Ishikawa (cell line): ENCODE measurements at regions not wholly inside any gene's neighbourhood (a gene's known extent, or its start where the extent isn't known, plus 50 kb on each side); places are given as distances from the start of the nearest gene placed in this dataset.

Experiments
- CEBPB ChIP-seq: IDR thresholded peaks from 2 replicates; pipeline ENCODE4 v1.6.1; 2012
- CREB1 ChIP-seq: IDR thresholded peaks from 2 replicates; pipeline ENCODE4 v1.6.1; 2012; ENCODE audit warnings: low read depth
- EGR1 ChIP-seq: IDR thresholded peaks from 2 replicates; pipeline ENCODE4 v1.6.1; 2012
- EP300 ChIP-seq: IDR thresholded peaks from 2 replicates; pipeline ENCODE4 v1.6.1; 2012; ENCODE audit warnings: borderline replicate concordance
- FOXM1 ChIP-seq: IDR thresholded peaks from 2 replicates; pipeline ENCODE4 v1.6.1; 2012; ENCODE audit warnings: low read depth, borderline replicate concordance
- MAX ChIP-seq: IDR thresholded peaks from 2 replicates; pipeline ENCODE4 v1.6.1; 2012
- NFIC ChIP-seq: IDR thresholded peaks from 2 replicates; pipeline ENCODE4 v1.6.1; 2012
- RAD21 ChIP-seq: IDR thresholded peaks from 2 replicates; pipeline ENCODE4 v1.6.1; 2012; ENCODE audit warnings: low read depth
- TAF1 ChIP-seq: IDR thresholded peaks from 2 replicates; pipeline ENCODE4 v1.6.1; 2012; ENCODE audit warnings: low read depth, mild to moderate bottlenecking
- TCF12 ChIP-seq: IDR thresholded peaks from 2 replicates; pipeline ENCODE4 v1.6.1; 2012; ENCODE audit warnings: low read depth
- TEAD4 ChIP-seq: IDR thresholded peaks from 2 replicates; pipeline ENCODE4 v1.6.1; 2012
- YY1 ChIP-seq: IDR thresholded peaks from 2 replicates; pipeline ENCODE4 v1.6.1; 2012; ENCODE audit warnings: low read depth
- ZBTB7A ChIP-seq: IDR thresholded peaks from 2 replicates; pipeline ENCODE4 v1.6.1; 2012; ENCODE audit warnings: low read depth
- TF ChIP-seq, protein P1 (sequence below): IDR thresholded peaks from 2 replicates; pipeline ENCODE4 v1.6.1; 2012
- TF ChIP-seq, protein P2 (sequence below): IDR thresholded peaks from 2 replicates; pipeline ENCODE4 v1.6.1; 2012; ENCODE audit warnings: low read depth, mild to moderate bottlenecking

GRCh38 chr2:168363347-168364092 lies 92.6 kb upstream of the CERS6 start:
- TF ChIP-seq, protein P1, sequence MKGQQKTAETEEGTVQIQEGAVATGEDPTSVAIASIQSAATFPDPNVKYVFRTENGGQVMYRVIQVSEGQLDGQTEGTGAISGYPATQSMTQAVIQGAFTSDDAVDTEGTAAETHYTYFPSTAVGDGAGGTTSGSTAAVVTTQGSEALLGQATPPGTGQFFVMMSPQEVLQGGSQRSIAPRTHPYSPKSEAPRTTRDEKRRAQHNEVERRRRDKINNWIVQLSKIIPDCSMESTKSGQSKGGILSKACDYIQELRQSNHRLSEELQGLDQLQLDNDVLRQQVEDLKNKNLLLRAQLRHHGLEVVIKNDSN = no peak
- TF ChIP-seq TAF1 (no peak), TCF12 (no peak), TEAD4 (no peak)
- TF ChIP-seq, protein P2, sequence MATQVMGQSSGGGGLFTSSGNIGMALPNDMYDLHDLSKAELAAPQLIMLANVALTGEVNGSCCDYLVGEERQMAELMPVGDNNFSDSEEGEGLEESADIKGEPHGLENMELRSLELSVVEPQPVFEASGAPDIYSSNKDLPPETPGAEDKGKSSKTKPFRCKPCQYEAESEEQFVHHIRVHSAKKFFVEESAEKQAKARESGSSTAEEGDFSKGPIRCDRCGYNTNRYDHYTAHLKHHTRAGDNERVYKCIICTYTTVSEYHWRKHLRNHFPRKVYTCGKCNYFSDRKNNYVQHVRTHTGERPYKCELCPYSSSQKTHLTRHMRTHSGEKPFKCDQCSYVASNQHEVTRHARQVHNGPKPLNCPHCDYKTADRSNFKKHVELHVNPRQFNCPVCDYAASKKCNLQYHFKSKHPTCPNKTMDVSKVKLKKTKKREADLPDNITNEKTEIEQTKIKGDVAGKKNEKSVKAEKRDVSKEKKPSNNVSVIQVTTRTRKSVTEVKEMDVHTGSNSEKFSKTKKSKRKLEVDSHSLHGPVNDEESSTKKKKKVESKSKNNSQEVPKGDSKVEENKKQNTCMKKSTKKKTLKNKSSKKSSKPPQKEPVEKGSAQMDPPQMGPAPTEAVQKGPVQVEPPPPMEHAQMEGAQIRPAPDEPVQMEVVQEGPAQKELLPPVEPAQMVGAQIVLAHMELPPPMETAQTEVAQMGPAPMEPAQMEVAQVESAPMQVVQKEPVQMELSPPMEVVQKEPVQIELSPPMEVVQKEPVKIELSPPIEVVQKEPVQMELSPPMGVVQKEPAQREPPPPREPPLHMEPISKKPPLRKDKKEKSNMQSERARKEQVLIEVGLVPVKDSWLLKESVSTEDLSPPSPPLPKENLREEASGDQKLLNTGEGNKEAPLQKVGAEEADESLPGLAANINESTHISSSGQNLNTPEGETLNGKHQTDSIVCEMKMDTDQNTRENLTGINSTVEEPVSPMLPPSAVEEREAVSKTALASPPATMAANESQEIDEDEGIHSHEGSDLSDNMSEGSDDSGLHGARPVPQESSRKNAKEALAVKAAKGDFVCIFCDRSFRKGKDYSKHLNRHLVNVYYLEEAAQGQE = no peak

DNA sequence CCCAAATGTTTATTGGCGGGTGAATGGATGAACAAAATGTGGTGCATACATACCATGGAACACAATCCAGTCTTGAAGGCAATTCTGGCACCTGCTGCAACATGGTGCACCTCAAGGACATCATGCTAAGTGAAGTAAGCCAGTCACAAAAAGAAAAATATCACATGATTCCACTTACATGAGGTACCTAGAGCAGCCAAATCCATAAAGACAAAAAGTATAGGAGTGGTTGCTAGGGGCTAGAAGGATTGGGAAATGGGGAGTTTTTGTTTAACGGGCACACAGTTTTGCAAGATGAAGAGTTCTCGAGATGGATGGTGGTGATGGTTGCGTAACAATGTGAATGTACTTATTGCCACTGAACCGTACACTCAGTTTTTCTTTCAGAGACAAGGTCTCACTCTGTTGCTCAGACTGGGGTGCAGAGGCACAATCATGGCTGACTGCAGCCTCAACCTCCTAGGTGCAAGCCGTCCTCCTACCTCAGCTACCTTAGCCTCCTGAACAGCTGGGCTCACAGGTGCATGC lies 90.9 kb upstream of the CERS6 start:
- peak; percentile 53 for TF ChIP-seq CEBPB
- no peak for TF ChIP-seq TAF1

- TF ChIP-seq CREB1 = no peak
- TF ChIP-seq EGR1 = no peak
- TF ChIP-seq, protein P1 = no peak
- no peak for TF ChIP-seq RAD21
- no peak for TF ChIP-seq EP300
- no peak for TF ChIP-seq FOXM1
- TF ChIP-seq, protein P2 = no peak
- no peak for TF ChIP-seq TEAD4
Measured at GRCh38 chr2:168369031-168369430, 87.0 kb upstream of the CERS6 start.

GRCh38 chr2:168371273-168372019 lies 84.6 kb upstream of the CERS6 start:
- TF ChIP-seq EGR1 (no peak), CREB1 (no peak), EP300 (no peak), TCF12 (no peak), FOXM1 (no peak)
- TF ChIP-seq, protein P1 = no peak

DNA sequence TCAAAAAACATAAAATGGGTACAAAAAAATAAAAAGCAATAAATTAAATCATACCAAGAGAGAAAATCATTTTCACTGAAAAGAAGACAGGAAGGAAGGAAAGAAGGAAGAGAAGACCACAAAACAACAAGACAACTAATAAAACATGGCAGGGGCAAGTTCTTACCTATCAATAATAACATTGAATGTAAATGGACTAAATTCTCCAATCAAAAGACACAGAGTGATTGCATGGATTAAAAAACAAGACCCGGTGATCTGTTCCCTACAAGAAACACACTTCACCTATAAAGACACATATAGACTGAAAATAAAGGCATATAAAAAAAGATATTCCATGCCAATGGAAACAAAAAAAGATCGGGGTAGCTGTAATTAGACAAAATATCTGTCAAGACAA lies 82.6 kb upstream of the CERS6 start:
- TF ChIP-seq CREB1 (no peak), NFIC (no peak), TCF12 (no peak), ZBTB7A (no peak), EGR1 (no peak), TAF1 (no peak), MAX (no peak), CEBPB (no peak), TEAD4 (no peak), YY1 (no peak), RAD21 (no peak), FOXM1 (no peak)
- TF ChIP-seq, protein P2 = no peak
- TF ChIP-seq, protein P1 = no peak
